NCI-H748 treated with DMSO at 0.1 percent for 48 hours (cell line): ENCODE measurements at regions not wholly inside any gene's neighbourhood (a gene's known extent, or its start where the extent isn't known, plus 50 kb on each side); places are given as distances from the start of the nearest gene placed in this dataset.
"Not testable (repeated sequence)": the region's sequence is repeated elsewhere in the genome, so short reads cannot be mapped to it uniquely, and the experiment has no call there.

Experiments used
- DNase-seq: peaks from one replicate; lab custom pipeline; 2025; lab: John Stamatoyannopoulos, UW

DNA sequence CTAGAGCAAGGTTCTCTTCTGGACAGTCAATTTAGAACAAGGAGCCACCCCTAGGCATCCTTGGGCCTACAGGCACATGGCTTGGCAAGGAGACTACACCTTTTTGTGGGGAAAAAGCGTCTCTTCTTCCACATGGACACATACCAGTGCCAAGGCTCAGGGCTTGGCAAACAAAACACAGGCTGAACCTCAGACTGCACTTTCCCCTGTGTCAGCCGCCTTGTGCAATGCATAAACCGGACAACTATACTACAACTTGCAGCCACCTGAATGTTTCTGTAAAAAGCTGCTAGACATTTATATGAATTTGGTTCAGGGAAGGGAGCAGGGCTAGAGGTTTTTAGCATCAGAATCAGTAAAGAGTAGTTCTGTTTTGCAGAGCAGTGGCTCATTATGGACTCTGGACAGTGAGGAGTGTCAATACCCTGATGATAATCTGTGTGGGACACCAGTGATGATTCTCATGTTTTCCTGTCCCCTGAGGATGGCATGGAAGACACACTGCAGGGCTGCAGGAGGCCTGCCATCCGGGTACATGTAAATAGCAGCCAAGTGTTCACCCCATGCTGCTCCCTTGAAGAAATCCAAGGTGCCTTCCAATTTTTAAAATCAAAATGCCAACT lies 118.9 kb downstream of the GATA3 start:
- no peak for DNase-seq

- DNase-seq = no peak
Measured at GRCh38 chr10:8173866-8174243, 119.4 kb downstream of the GATA3 start.

- no peak for DNase-seq
Measured at GRCh38 chr10:8174762-8175161, 120.3 kb downstream of the GATA3 start.

GRCh38 chr10:8177526-8177925 lies 123.0 kb downstream of the GATA3 start:
- not testable (repeated sequence) for DNase-seq

GRCh38 chr10:8179773-8180172 lies 125.3 kb downstream of the GATA3 start:
- DNase-seq = not testable (repeated sequence)

DNA sequence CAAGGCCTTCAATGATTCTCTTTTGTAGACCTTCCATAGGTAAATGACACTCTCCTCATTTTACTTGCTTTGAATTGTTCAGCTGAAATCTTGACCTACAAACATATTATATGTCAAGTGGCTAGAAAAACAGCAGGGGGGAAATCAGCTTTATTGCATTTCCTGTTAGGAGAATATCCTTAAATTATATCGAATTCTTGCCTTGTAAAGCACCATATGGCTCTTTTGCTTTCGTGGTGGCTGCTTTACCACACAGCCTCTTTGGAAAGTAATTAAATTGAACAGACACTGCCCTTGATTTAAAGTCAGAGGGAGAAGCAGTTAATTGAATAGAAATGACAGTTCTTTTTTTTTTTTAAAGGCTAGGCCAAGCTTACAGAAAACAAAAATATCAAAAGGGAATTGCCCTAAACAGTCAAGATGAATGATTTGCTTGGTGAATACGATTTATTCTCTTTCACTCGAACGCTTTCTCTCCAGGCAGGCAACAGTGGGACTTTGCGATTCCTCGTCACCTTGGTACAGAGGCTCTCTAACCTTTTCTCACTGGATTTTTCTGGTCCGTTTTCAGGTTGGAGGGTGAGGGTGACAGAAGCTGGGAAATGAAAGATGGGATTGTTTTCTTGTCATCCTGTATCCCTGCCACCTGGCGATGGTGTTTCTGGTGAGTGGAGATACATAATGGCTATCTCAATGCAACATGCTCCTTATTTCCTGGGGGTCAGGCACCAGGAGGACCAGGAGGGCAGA lies 126.0 kb downstream of the GATA3 start:
- peak; percentile 0 for DNase-seq

DNA sequence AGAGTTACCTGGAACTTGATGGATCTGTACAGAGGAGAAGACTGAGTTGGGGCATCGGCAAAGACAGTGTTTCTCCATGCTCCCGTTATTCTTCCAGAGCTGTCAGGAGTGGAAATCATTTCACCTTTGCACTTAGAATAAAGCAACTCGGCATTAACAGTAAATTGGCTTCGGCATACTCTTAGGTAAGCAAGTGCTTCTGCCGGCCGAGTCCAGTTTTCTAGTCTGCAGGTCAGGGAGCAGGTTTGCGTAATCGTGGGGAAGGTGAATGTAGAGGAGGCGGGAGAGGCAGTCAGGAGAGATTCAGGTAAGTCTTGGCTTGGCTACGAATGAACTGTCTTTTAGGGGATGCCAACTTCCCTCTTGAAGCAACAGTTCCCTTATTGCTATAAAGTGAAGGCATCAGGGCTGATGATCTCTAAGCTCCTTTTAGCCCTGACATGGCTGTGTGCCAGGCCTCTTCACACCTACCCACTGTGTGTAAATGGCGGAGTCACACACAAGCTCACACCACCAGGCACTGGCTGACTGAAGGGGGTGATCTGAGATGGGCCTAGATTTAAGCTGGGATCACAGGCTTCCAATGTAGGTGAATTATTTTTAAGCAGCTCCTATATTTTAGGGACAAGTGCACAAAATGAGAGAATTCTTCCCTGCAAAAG lies 127.1 kb downstream of the GATA3 start:
- DNase-seq = no peak

GRCh38 chr10:8182806-8183205 lies 128.3 kb downstream of the GATA3 start:
- DNase-seq = no peak

GRCh38 chr10:8183241-8183704 lies 128.8 kb downstream of the GATA3 start:
- DNase-seq = no peak

GRCh38 chr10:8187171-8187666 lies 132.7 kb downstream of the GATA3 start:
- DNase-seq = no peak

DNA sequence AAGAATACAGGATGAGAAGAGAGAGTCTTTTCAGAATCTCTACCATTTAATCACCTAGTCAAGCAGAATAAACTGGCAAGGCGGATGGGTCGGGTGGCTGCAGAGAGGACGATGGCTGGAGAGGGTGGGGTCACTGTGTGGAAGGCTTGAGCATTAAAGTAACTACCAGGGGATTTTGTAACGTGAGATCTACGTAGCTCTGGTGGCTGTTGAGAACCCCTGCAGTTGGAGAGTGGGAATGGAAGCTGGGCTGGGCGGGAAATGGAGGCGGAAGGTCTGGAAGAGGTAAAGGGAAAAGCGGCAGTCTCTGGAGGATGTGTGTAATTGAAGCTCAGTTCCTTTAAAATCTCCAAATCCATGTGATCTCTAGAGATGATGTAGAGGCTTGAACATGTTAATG lies 135.0 kb downstream of the GATA3 start:
- DNase-seq = no peak

- DNase-seq = no peak
Measured at GRCh38 chr10:8192301-8192700, 137.8 kb downstream of the GATA3 start.

DNA sequence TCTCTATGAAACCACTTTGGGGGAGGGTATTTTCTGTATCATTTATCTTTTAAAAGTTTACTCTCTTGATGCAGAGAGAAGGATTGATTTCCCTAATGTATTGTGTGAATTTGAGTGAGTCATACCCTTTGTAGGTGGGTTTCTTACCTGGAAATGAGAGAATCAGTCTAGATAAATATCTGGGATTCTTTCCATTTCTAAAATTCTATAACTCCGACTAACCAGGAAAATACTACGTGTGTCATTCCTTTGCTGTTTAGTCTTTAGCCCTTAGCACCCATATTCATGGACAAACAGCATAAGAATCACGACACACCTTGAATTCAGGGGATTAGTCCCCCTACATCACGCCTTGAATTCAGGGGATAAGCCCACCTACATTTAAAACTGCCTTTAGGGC lies 139.1 kb downstream of the GATA3 start:
- no peak for DNase-seq

DNA sequence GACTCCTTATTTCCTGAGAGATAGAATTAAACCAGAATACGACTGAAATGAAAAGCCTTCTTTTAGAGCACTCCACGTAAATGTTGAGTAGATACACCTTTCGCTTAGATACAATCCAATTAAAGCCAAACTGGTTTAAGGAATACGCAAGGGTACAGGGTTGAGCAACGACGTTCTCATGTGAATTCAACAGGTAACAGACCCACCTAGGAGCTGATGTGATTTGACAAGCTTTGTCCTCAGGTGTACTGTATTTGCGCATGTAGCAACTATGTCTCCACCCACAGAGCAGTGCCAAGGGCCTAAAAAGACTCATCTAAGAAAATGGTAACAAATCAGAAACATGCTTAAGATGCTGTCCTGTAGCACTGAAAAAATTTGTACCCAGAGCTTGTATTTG lies 139.6 kb downstream of the GATA3 start:
- DNase-seq = no peak

DNA sequence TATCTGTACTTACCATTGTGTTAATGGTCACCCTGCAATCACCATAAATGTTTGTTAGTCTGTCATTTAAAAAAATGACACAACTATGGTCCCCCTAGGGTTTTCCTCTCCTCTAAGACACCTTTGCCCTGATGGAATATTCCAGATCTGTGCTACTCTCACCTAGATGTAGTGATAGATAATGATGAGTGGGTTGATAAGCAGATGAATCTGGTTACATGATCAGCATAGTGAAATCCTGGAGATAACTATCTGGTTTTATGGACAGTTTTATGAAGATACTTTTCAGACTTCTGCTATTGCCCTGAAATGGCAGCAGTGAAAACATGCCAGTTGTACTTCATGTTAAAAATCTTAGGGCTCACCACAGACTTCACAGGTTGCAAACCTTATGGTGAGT lies 152.4 kb downstream of the GATA3 start:
- no peak for DNase-seq

DNA sequence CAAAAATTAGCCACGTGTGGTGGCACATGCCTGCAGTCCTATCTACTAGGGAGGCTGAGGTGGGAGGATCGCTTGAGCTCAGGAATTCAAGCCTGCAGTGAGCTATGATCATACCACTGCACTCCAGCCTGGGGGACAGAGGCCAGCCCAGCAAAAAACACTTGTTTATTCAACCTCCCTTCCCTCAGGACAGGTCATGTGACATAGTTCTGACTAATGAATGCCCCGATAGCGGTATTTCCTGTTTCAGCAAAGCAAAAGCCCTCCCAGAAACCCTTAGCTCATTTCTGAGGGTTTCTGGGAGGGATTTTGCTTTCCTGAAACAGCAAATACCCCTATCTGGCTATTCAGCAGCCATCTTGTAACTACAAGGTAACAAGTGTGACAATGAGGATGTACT lies 157.1 kb downstream of the GATA3 start:
- DNase-seq = no peak

- no peak for DNase-seq
Measured at GRCh38 chr10:8213735-8214134, 159.2 kb downstream of the GATA3 start.

- DNase-seq = no peak
Measured at GRCh38 chr10:8214587-8214986, 160.1 kb downstream of the GATA3 start.

- DNase-seq = no peak
Measured at GRCh38 chr10:8216893-8217292, 162.4 kb downstream of the GATA3 start.

DNA sequence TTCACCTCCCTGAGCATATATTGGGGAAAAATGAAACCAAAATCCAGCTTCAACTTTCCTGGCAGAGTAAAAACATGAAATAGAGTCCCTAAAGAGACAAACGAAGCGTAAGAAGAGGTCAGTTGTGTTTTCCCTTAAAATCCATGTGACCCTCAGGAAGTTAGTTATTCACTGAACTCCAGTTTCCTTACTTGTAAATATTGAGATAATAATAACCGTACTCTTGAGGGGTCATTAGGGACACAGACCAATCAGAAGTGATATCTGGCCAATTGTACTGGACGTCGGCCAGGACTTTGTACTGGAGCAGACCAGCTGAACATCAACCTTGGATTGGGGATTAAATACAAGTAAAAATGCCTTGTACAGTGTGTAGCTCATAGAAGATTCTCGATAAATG lies 167.0 kb downstream of the GATA3 start:
- no peak for DNase-seq

- DNase-seq = no peak
Measured at GRCh38 chr10:8224591-8224990, 170.1 kb downstream of the GATA3 start.

GRCh38 chr10:8225187-8225586 lies 170.7 kb downstream of the GATA3 start:
- no peak for DNase-seq

GRCh38 chr10:8227246-8227645 lies 172.8 kb downstream of the GATA3 start:
- no peak for DNase-seq
